CD4-positive, CD25-positive, alpha-beta regulatory T cell (primary cell): ENCODE measurements at regions not wholly inside any gene's neighbourhood (a gene's known extent, or its start where the extent isn't known, plus 50 kb on each side); places are given as distances from the start of the nearest gene placed in this dataset.
A peak's percentile ranks its signal among the peaks of the same experiment; 100 is the strongest.
"Not testable (repeated sequence)": the region's sequence is repeated elsewhere in the genome, so short reads cannot be mapped to it uniquely, and the experiment has no call there.

Experiments used
- ATAC-seq, 2 donors: fragments of 150-1000 bp; cut with Tn5 transposase; one replicate each; pipeline ENCODE4 v1.10.0; 2021; ENCODE audit warnings: low read depth in 2 of 2, moderate number of reproducible peaks in 2 of 2, moderate library complexity in 1 of 2
- DNase-seq, 3 donors: peaks; one replicate each; pipeline versions ENCODE4 v3.0.0 to v3.0.0-alpha.2; 2012 to 2022; ENCODE audit warnings: mixed read lengths in 1 of 3
- H3K27ac ChIP-seq: one replicate; pipeline ENCODE4 v1.7.0; 2013; ENCODE audit warnings: mild to moderate bottlenecking, low read length; ENCODE audit not compliant: insufficient read depth, poor library complexity, severe bottlenecking
- H3K27me3 ChIP-seq: one replicate; pipeline ENCODE4 v1.7.0; 2013; ENCODE audit warnings: low read length; ENCODE audit not compliant: control insufficient read depth, insufficient read depth
- H3K36me3 ChIP-seq: one replicate; pipeline ENCODE4 v1.7.0; 2013; ENCODE audit warnings: mild to moderate bottlenecking, low read length, moderate library complexity; ENCODE audit not compliant: control insufficient read depth, insufficient read depth
- H3K4me1 ChIP-seq: 2 replicates; pipeline ENCODE4 v1.7.0; 2013; ENCODE audit warnings: mild to moderate bottlenecking, low read length; ENCODE audit not compliant: insufficient read depth, control insufficient read depth, poor library complexity, severe bottlenecking
- H3K4me3 ChIP-seq: one replicate; pipeline ENCODE4 v1.7.0; 2013; ENCODE audit warnings: low read depth, mild to moderate bottlenecking, low read length, moderate library complexity
- H3K9me3 ChIP-seq, 2 experiments: 1 replicate in 1 of 2; 2 replicates in 1 of 2; pipeline ENCODE4 v1.7.0; 2013; ENCODE audit warnings: low read length in 2 of 2, mild to moderate bottlenecking in 1 of 2, moderate library complexity in 1 of 2; ENCODE audit not compliant: control insufficient read depth in 2 of 2
- H3K27ac Mint-ChIP-seq, 3 donors: one replicate each; pipeline ENCODE4 v1.8.0; 2020 to 2022; ENCODE audit warnings: mild to moderate bottlenecking in 3 of 3, mixed read lengths in 3 of 3, moderate library complexity in 2 of 3
- H3K27me3 Mint-ChIP-seq: one replicate; pipeline ENCODE4 v1.8.0; 2022; ENCODE audit warnings: mild to moderate bottlenecking, mixed read lengths
- H3K36me3 Mint-ChIP-seq: one replicate; pipeline ENCODE4 v1.8.0; 2020; ENCODE audit warnings: mixed read lengths
- H3K4me1 Mint-ChIP-seq, 4 donors: one replicate each; pipeline ENCODE4 v1.8.0; 2020 to 2022; ENCODE audit warnings: mixed read lengths in 4 of 4, mild to moderate bottlenecking in 1 of 4
- H3K4me3 Mint-ChIP-seq, 4 donors: one replicate each; pipeline ENCODE4 v1.8.0; 2020 to 2022; ENCODE audit warnings: mild to moderate bottlenecking in 4 of 4, mixed read lengths in 4 of 4, moderate library complexity in 3 of 4
- H3K9me3 Mint-ChIP-seq, 7 donors: one replicate each; pipeline ENCODE4 v1.8.0; 2020 to 2022; ENCODE audit warnings: mixed read lengths in 7 of 7, mild to moderate bottlenecking in 3 of 7, moderate library complexity in 2 of 7

- H3K27me3 Mint-ChIP-seq = peaks cover 10% of the 10 kb centered on the region
- Histone ChIP-seq H3K4me3 (peak overlapping the region; percentile 65), H3K36me3 (no peaks in the 10 kb centered on the region), H3K4me1 (peaks cover 7% of the 10 kb centered on the region), H3K27me3 (peaks cover 4% of the 10 kb centered on the region), H3K27ac (peak overlapping the region; percentile 5), H3K9me3 (no peaks in the 10 kb centered on the region)
- DNase-seq (peak; percentile 22 to 63 (median 30)), ATAC-seq (peak; percentile 85 to 86)
- H3K4me3 Mint-ChIP-seq = peak overlapping the region; percentile 84 to 98 (median 92)
- peaks cover 0 to 24% (median 12%) of the 10 kb centered on the region in 4 donors for H3K4me1 Mint-ChIP-seq
- no peaks in the 10 kb centered on the region for H3K36me3 Mint-ChIP-seq
- H3K9me3 Mint-ChIP-seq = peaks cover 0 to 3% (median 0%) of the 10 kb centered on the region in 7 donors
- H3K27ac Mint-ChIP-seq = peak overlapping the region in 2 of 3 donors; percentile 59 to 85
These were observed 123.0 kb downstream of the GOSR1 start for GRCh38 chr17:30600060-30600829.

- H3K4me1 Mint-ChIP-seq = peaks cover 0 to 24% (median 10%) of the 10 kb centered on the region in 4 donors
- peak overlapping the region in 1 of 3 donors; percentile 59 for H3K27ac Mint-ChIP-seq
- H3K4me3 Mint-ChIP-seq = peak overlapping the region; percentile 84 to 98 (median 92)
- peak overlapping the region; percentile 65 for H3K4me3 ChIP-seq
- peaks cover 10% of the 10 kb centered on the region for H3K27me3 Mint-ChIP-seq
- no peak overlapping the region for H3K27ac ChIP-seq
- peaks cover 4% of the 10 kb centered on the region for H3K27me3 ChIP-seq
- H3K4me1 ChIP-seq = peaks cover 7% of the 10 kb centered on the region
- H3K9me3 ChIP-seq = no peaks in the 10 kb centered on the region
- DNase-seq (no peak), ATAC-seq (no peak)
- H3K9me3 Mint-ChIP-seq = peaks cover 0 to 3% (median 0%) of the 10 kb centered on the region in 7 donors
- H3K36me3 ChIP-seq = no peaks in the 10 kb centered on the region
- H3K36me3 Mint-ChIP-seq = no peaks in the 10 kb centered on the region
These were observed 122.3 kb downstream of the GOSR1 start for GRCh38 chr17:30599428-30600059.

DNA sequence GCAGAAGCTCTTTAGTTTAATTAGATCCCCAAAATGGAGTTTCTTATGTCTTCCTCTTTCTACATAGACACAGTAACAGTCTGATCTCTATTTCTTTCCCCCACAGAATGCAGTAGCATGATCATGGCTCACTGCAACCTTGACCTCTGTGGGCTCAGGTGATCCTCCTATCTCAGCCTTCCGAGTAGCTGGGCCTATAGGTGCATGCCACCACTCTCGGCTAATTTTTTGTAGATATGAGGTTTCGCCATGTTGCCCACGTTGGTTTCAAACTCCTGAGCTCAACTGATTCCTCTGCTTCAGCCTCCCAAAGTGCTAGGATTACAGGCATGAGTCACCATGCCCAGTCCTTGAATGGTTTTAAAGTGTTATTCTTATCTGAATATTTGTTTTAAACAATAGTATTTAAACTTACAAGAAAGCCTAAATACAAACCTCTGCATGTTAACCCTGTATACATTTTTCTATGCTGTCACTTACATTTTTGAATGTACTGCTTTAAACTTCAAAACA is 120.6 kb downstream of the GOSR1 start:
- no peaks in the 10 kb centered on the region for H3K36me3 ChIP-seq
- Mint-ChIP-seq H3K4me1 (peaks cover 0 to 21% (median 8%) of the 10 kb centered on the region in 4 donors), H3K27ac (no peak overlapping the region), H3K36me3 (no peaks in the 10 kb centered on the region), H3K27me3 (peaks cover 10% of the 10 kb centered on the region), H3K9me3 (peaks cover 0 to 3% (median 0%) of the 10 kb centered on the region in 7 donors), H3K4me3 (peak overlapping the region in 2 of 4 donors; percentile 19 to 68)
- no peaks in the 10 kb centered on the region for H3K9me3 ChIP-seq
- no peak overlapping the region for H3K4me3 ChIP-seq
- H3K27ac ChIP-seq = no peak overlapping the region
- peaks cover 4% of the 10 kb centered on the region for H3K27me3 ChIP-seq
- no peak for DNase-seq
- ATAC-seq = no peak
- peaks cover 7% of the 10 kb centered on the region for H3K4me1 ChIP-seq

GRCh38 chr17:30596948-30597775 is 120.0 kb downstream of the GOSR1 start:
- H3K9me3 ChIP-seq, H3K27me3 ChIP-seq, H3K9me3 Mint-ChIP-seq, H3K27ac ChIP-seq, ATAC-seq, H3K36me3 ChIP-seq, H3K27ac Mint-ChIP-seq, H3K36me3 Mint-ChIP-seq, H3K4me3 ChIP-seq, H3K4me1 ChIP-seq, H3K27me3 Mint-ChIP-seq, DNase-seq: not testable (repeated sequence)
- H3K4me3 Mint-ChIP-seq = peak overlapping the region in 1 of 4 donors; percentile 15
- H3K4me1 Mint-ChIP-seq = peaks cover 0 to 19% (median 8%) of the 10 kb centered on the region in 4 donors

- H3K4me3 Mint-ChIP-seq, H3K27ac Mint-ChIP-seq, H3K36me3 Mint-ChIP-seq: not testable (repeated sequence)
These were observed 117.8 kb downstream of the GOSR1 start for GRCh38 chr17:30594953-30595371.

DNA sequence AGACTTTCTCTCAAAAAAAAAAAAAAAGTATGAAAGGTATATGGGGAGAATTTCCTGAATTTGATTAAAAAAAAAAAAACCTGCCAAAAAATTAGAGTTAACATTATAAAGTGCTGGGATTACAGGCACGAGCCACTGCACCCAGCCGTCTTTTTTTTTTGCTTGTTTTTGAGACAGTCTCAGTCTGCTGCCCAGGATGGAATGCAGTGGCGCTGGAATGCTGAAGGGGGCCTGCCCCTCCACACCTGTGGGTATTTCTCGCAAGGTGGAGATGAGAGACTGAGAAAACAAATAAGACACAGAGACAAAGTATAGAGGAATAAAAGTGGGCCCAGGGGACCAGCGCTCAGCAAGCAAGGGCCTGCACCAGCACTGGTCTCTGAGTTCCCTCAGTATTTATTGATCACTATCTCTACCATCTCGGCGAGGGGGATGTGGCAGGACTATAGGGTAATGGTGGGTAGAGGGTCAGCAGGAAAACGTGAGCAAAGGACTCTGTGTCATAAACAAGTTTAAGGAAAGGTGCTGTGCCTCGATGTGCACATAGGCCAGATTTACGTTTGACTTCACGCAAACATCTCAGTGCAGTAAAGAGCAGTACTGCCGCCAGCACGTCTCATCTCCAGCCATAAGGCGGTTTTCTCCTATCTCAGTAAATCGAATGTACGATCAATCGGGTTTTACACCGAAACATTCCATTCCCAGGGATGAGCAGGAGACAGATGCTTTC is 117.2 kb downstream of the GOSR1 start:
- Histone ChIP-seq H3K27me3 (peaks cover 2% of the 10 kb centered on the region), H3K36me3 (no peaks in the 10 kb centered on the region), H3K27ac (no peak overlapping the region), H3K4me3 (no peak overlapping the region), H3K9me3 (no peaks in the 10 kb centered on the region), H3K4me1 (no peaks in the 10 kb centered on the region)
- H3K27ac Mint-ChIP-seq = no peak overlapping the region
- H3K9me3 Mint-ChIP-seq = peaks cover 0 to 3% (median 0%) of the 10 kb centered on the region in 7 donors
- no peaks in the 10 kb centered on the region for H3K36me3 Mint-ChIP-seq
- peaks cover 0 to 2% (median under 1%) of the 10 kb centered on the region in 4 donors for H3K4me1 Mint-ChIP-seq
- H3K4me3 Mint-ChIP-seq = no peak overlapping the region
- H3K27me3 Mint-ChIP-seq = peaks cover 7% of the 10 kb centered on the region
- ATAC-seq = no peak
- DNase-seq = no peak

More at GRCh38 chr17:30594953-30595371, 117.8 kb downstream of the GOSR1 start:
- H3K9me3 ChIP-seq, H3K27me3 ChIP-seq, DNase-seq, H3K4me1 Mint-ChIP-seq, H3K27ac ChIP-seq, ATAC-seq, H3K9me3 Mint-ChIP-seq, H3K4me3 ChIP-seq, H3K36me3 ChIP-seq, H3K27me3 Mint-ChIP-seq, H3K4me1 ChIP-seq: not testable (repeated sequence)
